ENCODE measurements at regions not wholly inside any gene's neighbourhood (a gene's known extent, or its start where the extent isn't known, plus 50 kb on each side); places are given as distances from the start of the nearest gene placed in this dataset.

- TF ChIP-seq CTCF (conservative IDR thresholded peaks at IDR 0.05), result no peak
- no peak overlapping the region for H3K27ac ChIP-seq
These were observed 91.7 kb upstream of the DSEL start for GRCh38 chr18:67608191-67608590.

DNA sequence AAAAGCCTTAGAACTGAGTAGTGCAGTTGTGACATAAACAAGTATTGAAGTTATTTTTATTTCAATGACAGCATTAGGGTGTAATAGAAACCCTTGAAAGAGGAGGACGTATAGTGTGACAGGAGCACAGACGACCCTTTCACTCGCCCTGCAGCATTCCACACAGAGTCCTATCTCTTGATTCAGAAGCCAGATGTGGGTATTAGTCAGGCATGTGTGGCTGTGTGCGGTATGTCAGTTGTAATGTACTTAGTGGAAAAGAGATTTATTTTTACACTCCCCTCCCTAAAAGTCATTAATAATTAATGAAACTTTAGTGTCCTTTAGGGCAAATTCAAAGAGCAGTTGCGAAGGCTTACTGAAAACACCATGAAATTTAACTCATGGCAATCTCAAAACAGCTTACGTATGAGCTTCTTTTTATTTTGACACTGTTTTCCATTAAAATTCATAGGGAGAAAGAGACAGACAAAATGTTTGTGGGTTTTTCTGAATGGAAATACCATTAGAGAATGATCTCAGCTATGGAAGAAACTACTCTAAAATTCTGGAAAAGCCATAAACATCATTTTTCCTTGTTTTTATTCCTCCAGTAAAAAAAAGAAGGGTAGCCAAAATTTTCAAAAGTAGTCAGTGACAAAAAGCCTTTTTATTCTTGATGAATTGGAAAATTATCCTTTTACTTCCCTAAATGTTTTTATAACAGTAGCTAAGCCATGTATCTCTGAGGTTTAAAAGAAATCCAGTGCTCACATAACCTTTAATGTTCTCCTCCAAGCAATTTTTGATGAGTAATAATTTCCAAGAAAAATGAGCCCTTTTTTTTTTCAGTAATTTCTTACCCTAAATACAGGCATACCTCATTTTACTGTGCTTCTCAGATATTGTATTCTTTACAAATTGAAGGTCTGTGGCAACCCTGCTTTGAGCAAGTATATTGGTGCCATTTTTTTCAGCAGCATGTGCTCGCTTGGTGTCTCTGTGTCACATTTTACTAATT, 84.0 kb upstream of the DSEL start:
- H3K27ac ChIP-seq, result no peak overlapping the region
- no peak for TF ChIP-seq CTCF (conservative IDR thresholded peaks at IDR 0.05)

- no peak overlapping the region for H3K27ac ChIP-seq
- no peak for TF ChIP-seq CTCF (conservative IDR thresholded peaks at IDR 0.05)
These were observed 82.8 kb upstream of the DSEL start for GRCh38 chr18:67599277-67599676.

DNA sequence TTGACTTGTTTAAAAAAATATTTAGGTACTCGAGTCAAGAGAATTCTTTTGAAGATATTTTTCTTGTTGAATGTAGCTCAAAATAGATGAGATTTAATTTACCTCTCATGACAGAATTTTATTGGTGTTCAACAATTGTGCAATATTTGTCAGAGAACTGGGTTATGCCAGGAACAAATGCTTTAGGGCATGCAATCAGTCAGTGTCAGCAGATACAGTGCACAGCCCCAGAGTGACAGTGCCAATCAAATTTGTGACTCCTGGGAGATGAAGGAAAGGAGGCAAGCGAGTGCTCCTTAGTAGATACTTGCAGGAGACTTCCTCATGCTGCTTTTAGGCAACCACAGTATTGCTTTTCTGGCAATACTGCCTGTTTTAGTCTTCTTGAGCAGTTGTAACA, 81.2 kb upstream of the DSEL start:
- no peak overlapping the region for H3K27ac ChIP-seq
- TF ChIP-seq CTCF (conservative IDR thresholded peaks at IDR 0.05), result no peak

GRCh38 chr18:67596003-67596402, 79.5 kb upstream of the DSEL start:
- no peak for TF ChIP-seq CTCF (conservative IDR thresholded peaks at IDR 0.05)
- H3K27ac ChIP-seq, result no peak overlapping the region

DNA sequence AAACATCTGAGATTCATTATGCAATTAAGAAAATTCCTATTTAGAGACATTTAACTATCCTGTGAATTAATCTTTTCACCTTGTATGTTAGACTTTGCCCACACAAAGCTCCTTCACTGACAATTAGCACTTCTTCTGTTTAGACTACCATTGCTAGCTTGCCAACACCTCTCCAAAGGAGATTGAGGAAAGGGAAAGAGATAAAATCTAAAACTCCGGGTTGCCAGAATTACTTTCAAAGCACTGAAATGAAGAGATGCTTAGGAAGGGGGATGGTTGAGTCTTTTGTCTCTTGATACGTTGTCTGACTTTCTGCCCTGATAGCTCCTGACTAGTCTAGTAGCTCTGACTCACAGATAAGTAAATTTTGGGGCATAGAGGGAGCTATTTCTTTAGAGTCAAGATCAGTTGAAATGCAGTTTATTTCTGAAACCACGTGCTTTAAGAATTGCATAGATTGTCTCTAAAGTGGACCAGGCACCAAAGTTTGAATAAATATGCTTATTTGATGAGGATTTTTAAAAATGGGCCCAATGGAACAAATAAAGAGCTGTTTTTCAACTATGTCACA, 74.1 kb upstream of the DSEL start:
- H3K27ac ChIP-seq, result no peak overlapping the region
- TF ChIP-seq CTCF (conservative IDR thresholded peaks at IDR 0.05), result peak; percentile 19; the same call in 1 of the 2 replicates

DNA sequence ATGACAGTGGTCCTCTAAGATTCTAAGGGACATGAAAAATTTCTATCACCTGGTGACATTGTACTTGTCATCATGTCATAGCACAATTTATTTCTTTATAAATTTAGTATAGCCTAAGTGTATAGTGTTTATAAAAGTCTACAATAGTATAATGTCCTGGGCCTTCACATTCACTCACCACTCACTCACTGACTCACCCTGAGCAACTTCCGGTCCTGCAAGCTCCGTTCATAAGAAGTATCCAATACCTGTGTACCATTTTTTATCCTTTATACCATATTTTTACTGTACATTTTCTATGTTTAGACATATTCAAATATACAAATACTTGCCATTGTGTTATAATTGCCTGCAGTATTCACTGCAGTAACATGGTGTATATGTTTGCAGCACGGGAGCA, 72.8 kb upstream of the DSEL start:
- TF ChIP-seq CTCF (conservative IDR thresholded peaks at IDR 0.05), result no peak
- H3K27ac ChIP-seq, result no peak overlapping the region
